ENCODE measurements at regions not wholly inside any gene's neighbourhood (a gene's known extent, or its start where the extent isn't known, plus 50 kb on each side); places are given as distances from the start of the nearest gene placed in this dataset.

- TF ChIP-seq POLR2A (IDR thresholded peaks at IDR 0.05), result no peak
- TF ChIP-seq, protein P1, sequence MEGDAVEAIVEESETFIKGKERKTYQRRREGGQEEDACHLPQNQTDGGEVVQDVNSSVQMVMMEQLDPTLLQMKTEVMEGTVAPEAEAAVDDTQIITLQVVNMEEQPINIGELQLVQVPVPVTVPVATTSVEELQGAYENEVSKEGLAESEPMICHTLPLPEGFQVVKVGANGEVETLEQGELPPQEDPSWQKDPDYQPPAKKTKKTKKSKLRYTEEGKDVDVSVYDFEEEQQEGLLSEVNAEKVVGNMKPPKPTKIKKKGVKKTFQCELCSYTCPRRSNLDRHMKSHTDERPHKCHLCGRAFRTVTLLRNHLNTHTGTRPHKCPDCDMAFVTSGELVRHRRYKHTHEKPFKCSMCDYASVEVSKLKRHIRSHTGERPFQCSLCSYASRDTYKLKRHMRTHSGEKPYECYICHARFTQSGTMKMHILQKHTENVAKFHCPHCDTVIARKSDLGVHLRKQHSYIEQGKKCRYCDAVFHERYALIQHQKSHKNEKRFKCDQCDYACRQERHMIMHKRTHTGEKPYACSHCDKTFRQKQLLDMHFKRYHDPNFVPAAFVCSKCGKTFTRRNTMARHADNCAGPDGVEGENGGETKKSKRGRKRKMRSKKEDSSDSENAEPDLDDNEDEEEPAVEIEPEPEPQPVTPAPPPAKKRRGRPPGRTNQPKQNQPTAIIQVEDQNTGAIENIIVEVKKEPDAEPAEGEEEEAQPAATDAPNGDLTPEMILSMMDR (IDR thresholded peaks at IDR 0.05), result no peak
- TF ChIP-seq POLR2AphosphoS5 (IDR thresholded peaks at IDR 0.05), result no peak
- TF ChIP-seq EP300 (IDR thresholded peaks at IDR 0.05), result no peak
These were observed 588.3 kb upstream of the SLITRK1 start for GRCh38 chr13:84470528-84470927.
